Tibial nerve (tissue), 4 donors: ENCODE measurements at regions not wholly inside any gene's neighbourhood (a gene's known extent, or its start where the extent isn't known, plus 50 kb on each side); places are given as distances from the start of the nearest gene placed in this dataset.

ENCODE experiments used
- DNase-seq, 2 donors: peaks; one replicate each; pipeline ENCODE4 v3.0.0-alpha.2; 2019; ENCODE audit warnings: low spot score in 2 of 2
- H3K27ac ChIP-seq, 4 donors: fragments of 200-600 bp; sonication (generic) in 3 of 4; one replicate each; pipeline ENCODE4 v1.5.1; 2017 to 2019; ENCODE audit warnings: mild to moderate bottlenecking in 1 of 4
- H3K27me3 ChIP-seq, 2 donors: fragments of 200-600 bp; sonication (generic) in 1 of 2; one replicate each; pipeline versions ENCODE4 v1.5.1 to v1.6.0; 2017 to 2019
- H3K36me3 ChIP-seq, 3 donors: fragments of 200-600 bp; sonication (generic); one replicate each; pipeline ENCODE4 v1.5.1; 2018 to 2019
- H3K4me1 ChIP-seq, 4 donors: fragments of 200-600 bp; sonication (generic) in 3 of 4; one replicate each; pipeline ENCODE4 v1.5.1; 2017 to 2019
- H3K4me3 ChIP-seq, 4 donors: fragments of 200-600 bp; sonication (generic) in 3 of 4; one replicate each; pipeline ENCODE4 v1.5.1; 2017 to 2019; ENCODE audit warnings: mild to moderate bottlenecking in 1 of 4, moderate library complexity in 1 of 4
- H3K9me3 ChIP-seq, 4 donors: fragments of 200-600 bp; sonication (generic) in 3 of 4; one replicate each; pipeline ENCODE4 v1.5.1; 2017 to 2019
- CTCF ChIP-seq, 5 experiments: fragments of 200-600 bp in 3 of 5; fragments of 450-650 bp in 2 of 5; sonication (generic) in 3 of 5; IDR thresholded peaks; one replicate each; pipeline ENCODE4 v1.5.1; 2016 to 2019; ENCODE audit warnings: antibody characterized with exemption in 5 of 5, mild to moderate bottlenecking in 3 of 5, moderate library complexity in 2 of 5
- EP300 ChIP-seq, 2 donors: sonication (generic); formaldehyde crosslinking; IDR thresholded peaks; one replicate each; pipeline ENCODE4 v1.6.1; 2017; ENCODE audit warnings: antibody characterized with exemption in 2 of 2, mild to moderate bottlenecking in 1 of 2
- POLR2A ChIP-seq, 2 donors: fragments of 450-650 bp; IDR thresholded peaks; one replicate each; pipeline ENCODE4 v1.6.1; 2017; ENCODE audit warnings: antibody characterized with exemption in 2 of 2, mild to moderate bottlenecking in 2 of 2, moderate library complexity in 2 of 2
- WGBS, 2 donors: methylation state at CpG; one replicate each; pipeline ENCODE4 v1.1.5; 2018; 5-methylcytosine and 5-hydroxymethylcytosine counted together

GRCh38 chr1:114218361-114219171 is 64.9 kb upstream of the SYT6 start:
- DNase-seq: no peak
- Histone ChIP-seq H3K27ac (no peak overlapping the region), H3K4me1 (peaks cover 0 to 14% (median 0%) of the 10 kb centered on the region in 4 donors), H3K4me3 (no peak overlapping the region), H3K27me3 (no peaks in the 10 kb centered on the region), H3K36me3 (no peaks in the 10 kb centered on the region), H3K9me3 (no peaks in the 10 kb centered on the region)
- 68 to 69% methylated on average over 10 of the region's 10 CpGs for WGBS, 2 donors
- no peak for TF ChIP-seq CTCF (IDR thresholded peaks at IDR 0.05)
- TF ChIP-seq POLR2A (IDR thresholded peaks at IDR 0.05): no peak

- no peaks in the 10 kb centered on the region for H3K36me3 ChIP-seq
Measured at GRCh38 chr1:114216431-114217173, 62.9 kb upstream of the SYT6 start.

GRCh38 chr1:114215436-114215835 is 61.8 kb upstream of the SYT6 start:
- no peak overlapping the region for H3K27ac ChIP-seq
- peaks cover 0 to 14% (median 0%) of the 10 kb centered on the region in 4 donors for H3K4me1 ChIP-seq
- no peak for DNase-seq
- no peaks in the 10 kb centered on the region for H3K27me3 ChIP-seq
- H3K4me3 ChIP-seq: no peak overlapping the region
- WGBS, 2 donors: 70 to 79% methylated on average over 4 of the region's 4 CpGs
- TF ChIP-seq EP300 (IDR thresholded peaks at IDR 0.05) (no peak), CTCF (IDR thresholded peaks at IDR 0.05) (no peak), POLR2A (IDR thresholded peaks at IDR 0.05) (no peak)
- no peaks in the 10 kb centered on the region for H3K9me3 ChIP-seq
- H3K36me3 ChIP-seq: no peaks in the 10 kb centered on the region

More at GRCh38 chr1:114216431-114217173, 62.9 kb upstream of the SYT6 start:
- no peak overlapping the region for H3K27ac ChIP-seq
- no peaks in the 10 kb centered on the region for H3K27me3 ChIP-seq
- DNase-seq: no peak
- H3K4me3 ChIP-seq: no peak overlapping the region
- WGBS, 2 donors: 75 to 79% methylated on average over 11 of the region's 11 CpGs
- no peaks in the 10 kb centered on the region for H3K9me3 ChIP-seq
- H3K4me1 ChIP-seq: peaks cover 0 to 14% (median 0%) of the 10 kb centered on the region in 4 donors
- TF ChIP-seq EP300 (IDR thresholded peaks at IDR 0.05) (no peak), CTCF (IDR thresholded peaks at IDR 0.05) (no peak), POLR2A (IDR thresholded peaks at IDR 0.05) (no peak)

GRCh38 chr1:114214016-114214415 is 60.3 kb upstream of the SYT6 start:
- no peaks in the 10 kb centered on the region for H3K9me3 ChIP-seq
- DNase-seq: no peak
- TF ChIP-seq CTCF (IDR thresholded peaks at IDR 0.05): no peak
- TF ChIP-seq POLR2A (IDR thresholded peaks at IDR 0.05): no peak
- TF ChIP-seq EP300 (IDR thresholded peaks at IDR 0.05): no peak
- H3K4me3 ChIP-seq: no peak overlapping the region
- H3K36me3 ChIP-seq: no peaks in the 10 kb centered on the region
- no peaks in the 10 kb centered on the region for H3K27me3 ChIP-seq
- WGBS, 2 donors: 96% methylated on average over 1 of the region's 1 CpG
- no peak overlapping the region for H3K27ac ChIP-seq
- H3K4me1 ChIP-seq: peaks cover 0 to 5% (median 0%) of the 10 kb centered on the region in 4 donors

GRCh38 chr1:114209971-114210370 is 56.3 kb upstream of the SYT6 start:
- WGBS, 2 donors: 85 to 89% methylated on average over 5 of the region's 5 CpGs
- H3K36me3 ChIP-seq: no peaks in the 10 kb centered on the region
- H3K9me3 ChIP-seq: no peaks in the 10 kb centered on the region
- no peak for DNase-seq
- no peaks in the 10 kb centered on the region for H3K27me3 ChIP-seq
- no peaks in the 10 kb centered on the region for H3K4me1 ChIP-seq
- H3K27ac ChIP-seq: no peak overlapping the region
- no peak overlapping the region for H3K4me3 ChIP-seq
- no peak for TF ChIP-seq CTCF (IDR thresholded peaks at IDR 0.05)
- TF ChIP-seq EP300 (IDR thresholded peaks at IDR 0.05): no peak
- no peak for TF ChIP-seq POLR2A (IDR thresholded peaks at IDR 0.05)
